NCI-H524 treated with DMSO at 0.1 percent for 48 hours (cell line): ENCODE measurements at regions not wholly inside any gene's neighbourhood (a gene's known extent, or its start where the extent isn't known, plus 50 kb on each side); places are given as distances from the start of the nearest gene placed in this dataset.
"Not testable (repeated sequence)": the region's sequence is repeated elsewhere in the genome, so short reads cannot be mapped to it uniquely, and the experiment has no call there.

Experiments used
- DNase-seq: peaks from one replicate; lab custom pipeline; 2025; lab: John Stamatoyannopoulos, UW

- DNase-seq, result no peak
Observed at GRCh38 chr12:69130064-69130463, 109.3 kb upstream of the CPSF6 start.

- DNase-seq, result no peak
Observed at GRCh38 chr12:69131077-69131476, 108.3 kb upstream of the CPSF6 start.

- no peak for DNase-seq
Observed at GRCh38 chr12:69136931-69137613, 102.3 kb upstream of the CPSF6 start.

GRCh38 chr12:69141074-69141473 is 98.3 kb upstream of the CPSF6 start:
- no peak for DNase-seq

DNA sequence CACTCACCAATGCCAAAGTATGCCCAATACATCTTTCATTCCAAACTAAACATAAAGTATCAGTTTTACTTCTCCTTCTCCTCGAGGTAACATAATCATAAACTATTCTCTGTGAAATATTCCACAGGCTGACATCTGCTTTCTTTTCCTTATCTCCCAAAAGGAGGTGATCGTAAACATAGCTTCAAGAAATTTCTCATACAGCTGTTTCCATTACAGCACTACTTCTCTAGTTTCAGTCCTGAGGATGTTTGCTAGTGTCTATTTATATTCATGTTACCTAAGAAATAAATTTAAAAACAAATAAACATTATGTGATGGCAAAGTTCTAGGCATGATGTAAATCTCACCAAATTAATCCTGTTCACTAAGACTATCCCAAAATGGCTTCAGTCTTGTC is 90.1 kb upstream of the CPSF6 start:
- DNase-seq, result no peak

DNA sequence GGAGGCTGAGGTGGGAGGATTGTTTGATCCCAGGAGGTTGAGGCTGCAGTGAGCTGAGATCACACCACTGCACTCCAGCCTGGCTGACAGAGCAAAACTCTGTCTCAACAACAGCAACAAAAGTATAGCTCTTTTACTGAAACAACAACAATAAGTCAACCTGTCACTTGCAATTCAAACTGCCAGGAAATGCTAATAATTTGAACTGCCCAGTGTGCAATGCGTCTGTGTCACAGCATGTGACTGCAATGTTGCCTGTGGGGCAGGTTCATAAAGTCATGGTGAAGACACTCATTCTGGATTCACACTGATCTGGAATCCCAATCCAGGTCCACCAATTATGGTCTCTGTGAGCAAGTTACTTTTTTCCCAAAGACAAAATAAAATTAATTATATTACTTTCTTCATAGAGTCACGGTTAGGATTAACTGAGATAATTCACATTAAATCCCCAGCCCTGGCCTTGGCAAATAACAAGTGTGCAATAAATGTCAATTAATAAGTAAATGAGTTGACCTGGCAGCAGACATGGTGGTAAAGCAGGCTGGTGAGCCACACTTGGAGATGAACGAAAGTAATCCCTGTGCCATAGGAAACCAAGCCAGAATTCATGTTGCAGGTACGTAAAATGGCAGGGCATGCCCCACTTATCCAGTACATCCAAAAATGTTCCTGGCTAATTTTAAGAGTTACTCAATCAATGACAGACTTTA is 89.1 kb upstream of the CPSF6 start:
- no peak for DNase-seq

DNA sequence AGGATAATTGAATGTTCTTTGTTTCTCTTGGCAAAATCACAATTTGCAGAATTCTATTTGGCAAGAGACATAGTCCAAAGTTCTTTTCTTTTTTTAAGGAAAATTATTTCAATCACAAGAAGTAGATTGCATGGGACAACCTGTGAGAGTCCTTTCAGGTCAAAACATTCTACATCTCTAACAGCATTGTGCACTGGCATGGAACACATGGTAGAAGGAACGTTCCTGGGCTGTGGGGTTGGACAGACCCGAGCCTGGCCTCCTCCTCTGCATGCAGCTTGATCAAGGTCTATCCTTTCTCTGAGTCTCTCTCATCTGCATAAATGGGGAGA is 88.6 kb upstream of the CPSF6 start:
- no peak for DNase-seq

GRCh38 chr12:69151254-69151764 is 88.1 kb upstream of the CPSF6 start:
- DNase-seq, result no peak

GRCh38 chr12:69154585-69155363 is 84.6 kb upstream of the CPSF6 start:
- no peak for DNase-seq

DNA sequence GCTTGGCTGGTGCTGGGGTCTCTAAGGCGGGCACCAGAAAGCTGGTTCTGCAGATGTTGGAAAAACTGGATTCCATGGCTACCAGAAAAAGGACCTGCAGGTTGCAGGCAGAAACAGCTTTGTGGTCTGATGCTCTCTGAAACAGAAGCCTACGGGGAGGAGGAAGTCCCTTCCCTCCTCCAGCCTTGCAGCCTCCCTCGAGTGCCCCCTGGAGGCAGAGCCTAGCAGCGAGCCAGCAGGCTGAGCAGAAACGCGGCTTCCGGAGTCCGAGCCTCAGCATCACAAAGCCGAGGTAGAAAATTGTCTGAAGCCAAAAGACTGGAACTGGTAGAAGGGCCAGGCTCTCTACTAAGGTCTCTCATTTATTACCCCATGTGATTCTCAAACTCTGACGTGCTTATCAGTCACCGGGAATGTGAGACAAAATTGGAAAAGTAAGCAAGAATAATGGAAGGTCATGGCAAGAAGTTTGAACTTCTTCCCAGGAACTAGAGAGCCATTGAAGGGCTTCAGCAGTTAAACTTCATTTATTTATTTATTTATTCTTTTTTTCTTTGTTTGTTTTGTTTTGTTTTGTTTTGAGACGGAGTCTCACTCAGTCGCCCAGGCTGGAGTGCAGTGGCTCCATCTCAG is 82.2 kb upstream of the CPSF6 start:
- no peak for DNase-seq

GRCh38 chr12:69161829-69162228 is 77.5 kb upstream of the CPSF6 start:
- no peak for DNase-seq

- DNase-seq, result no peak
Observed at GRCh38 chr12:69163681-69164362, 75.5 kb upstream of the CPSF6 start.

GRCh38 chr12:69167648-69168165 is 71.7 kb upstream of the CPSF6 start:
- no peak for DNase-seq

GRCh38 chr12:69168363-69168762 is 71.0 kb upstream of the CPSF6 start:
- no peak for DNase-seq

GRCh38 chr12:69168828-69169227 is 70.5 kb upstream of the CPSF6 start:
- DNase-seq, result no peak

GRCh38 chr12:69170293-69170692 is 69.1 kb upstream of the CPSF6 start:
- no peak for DNase-seq

GRCh38 chr12:69171881-69172280 is 67.5 kb upstream of the CPSF6 start:
- DNase-seq, result no peak

- DNase-seq, result no peak
Observed at GRCh38 chr12:69172491-69172890, 66.9 kb upstream of the CPSF6 start.

- DNase-seq, result no peak
Observed at GRCh38 chr12:69173368-69173767, 66.0 kb upstream of the CPSF6 start.

- no peak for DNase-seq
Observed at GRCh38 chr12:69179786-69180185, 59.6 kb upstream of the CPSF6 start.

- not testable (repeated sequence) for DNase-seq
Observed at GRCh38 chr12:69187572-69187971, 51.8 kb upstream of the CPSF6 start.
